ENCODE measurements at regions not wholly inside any gene's neighbourhood (a gene's known extent, or its start where the extent isn't known, plus 50 kb on each side); places are given as distances from the start of the nearest gene placed in this dataset.

- no peak for TF ChIP-seq CTCF (IDR thresholded peaks at IDR 0.05; ENCODE audit: borderline replicate concordance, insufficient read depth, low read depth, low read length)
- no peak overlapping the region for H3K4me3 ChIP-seq (ENCODE audit: low read depth, low read length)
Measured at GRCh38 chr3:189488241-189488767, 142.9 kb upstream of the TP63 start.

- no peak for TF ChIP-seq CTCF (IDR thresholded peaks at IDR 0.05; ENCODE audit: borderline replicate concordance, insufficient read depth, low read depth, low read length)
Measured at GRCh38 chr3:189490337-189490736, 140.9 kb upstream of the TP63 start.

GRCh38 chr3:189490749-189491148 lies 140.4 kb upstream of the TP63 start:
- no peak for TF ChIP-seq CTCF (IDR thresholded peaks at IDR 0.05; ENCODE audit: borderline replicate concordance, insufficient read depth, low read depth, low read length)
- no peak overlapping the region for H3K4me3 ChIP-seq (ENCODE audit: low read depth, low read length)

More at GRCh38 chr3:189490337-189490736, 140.9 kb upstream of the TP63 start:
- H3K4me3 ChIP-seq (ENCODE audit: low read depth, low read length) = no peak overlapping the region

- no peak overlapping the region for H3K4me3 ChIP-seq (ENCODE audit: low read depth, low read length)
- TF ChIP-seq CTCF (IDR thresholded peaks at IDR 0.05; ENCODE audit: borderline replicate concordance, insufficient read depth, low read depth, low read length) = no peak
Measured at GRCh38 chr3:189491831-189492230, 139.4 kb upstream of the TP63 start.

- no peak for TF ChIP-seq CTCF (IDR thresholded peaks at IDR 0.05; ENCODE audit: borderline replicate concordance, insufficient read depth, low read depth, low read length)
- no peak overlapping the region for H3K4me3 ChIP-seq (ENCODE audit: low read depth, low read length)
Measured at GRCh38 chr3:189493271-189493670, 137.9 kb upstream of the TP63 start.

- H3K4me3 ChIP-seq (ENCODE audit: low read depth, low read length) = no peak overlapping the region
- TF ChIP-seq CTCF (IDR thresholded peaks at IDR 0.05; ENCODE audit: borderline replicate concordance, insufficient read depth, low read depth, low read length) = no peak
Measured at GRCh38 chr3:189494632-189495031, 136.6 kb upstream of the TP63 start.

GRCh38 chr3:189496375-189497138 lies 134.6 kb upstream of the TP63 start:
- TF ChIP-seq CTCF (IDR thresholded peaks at IDR 0.05; ENCODE audit: borderline replicate concordance, insufficient read depth, low read depth, low read length) = no peak
- H3K4me3 ChIP-seq (ENCODE audit: low read depth, low read length) = no peak overlapping the region

All from GM12875 (cell line).